ENCODE measurements at regions not wholly inside any gene's neighbourhood (a gene's known extent, or its start where the extent isn't known, plus 50 kb on each side); places are given as distances from the start of the nearest gene placed in this dataset.

DNA sequence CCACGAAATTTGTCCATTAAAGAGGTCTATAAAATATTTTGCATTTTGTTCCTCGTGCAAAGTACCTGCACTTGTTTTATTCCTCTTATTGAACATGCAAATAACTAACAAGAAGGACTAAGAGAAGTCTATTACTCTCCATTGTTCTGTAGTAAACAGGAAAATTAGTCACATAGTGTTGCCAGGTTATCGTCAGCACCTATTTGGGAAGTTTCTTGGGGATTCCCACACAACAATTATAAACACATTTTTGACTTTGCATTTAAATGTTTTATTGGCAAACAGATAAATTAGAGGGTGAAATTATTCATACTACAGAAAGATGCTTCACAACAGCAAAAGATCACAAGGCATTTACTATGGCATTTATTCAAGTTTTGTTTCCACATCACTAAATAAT, 174.5 kb downstream of the ZC3H11B start:
- no peaks in the 10 kb centered on the region for H3K36me3 ChIP-seq
- no peak overlapping the region for H3K4me3 ChIP-seq
- ATAC-seq (no peak), DNase-seq (no peak)
- H3K27ac ChIP-seq = no peak overlapping the region
- H3K27me3 ChIP-seq = no peaks in the 10 kb centered on the region
- H3K9me3 ChIP-seq = no peaks in the 10 kb centered on the region
- peaks cover 0 to 5% (median 1%) of the 10 kb centered on the region in 12 donors for H3K4me1 ChIP-seq
- WGBS, 4 donors = 82 to 90% (median 85%) methylated on average over 3 of the region's 3 CpGs
- TF ChIP-seq, protein P1, sequence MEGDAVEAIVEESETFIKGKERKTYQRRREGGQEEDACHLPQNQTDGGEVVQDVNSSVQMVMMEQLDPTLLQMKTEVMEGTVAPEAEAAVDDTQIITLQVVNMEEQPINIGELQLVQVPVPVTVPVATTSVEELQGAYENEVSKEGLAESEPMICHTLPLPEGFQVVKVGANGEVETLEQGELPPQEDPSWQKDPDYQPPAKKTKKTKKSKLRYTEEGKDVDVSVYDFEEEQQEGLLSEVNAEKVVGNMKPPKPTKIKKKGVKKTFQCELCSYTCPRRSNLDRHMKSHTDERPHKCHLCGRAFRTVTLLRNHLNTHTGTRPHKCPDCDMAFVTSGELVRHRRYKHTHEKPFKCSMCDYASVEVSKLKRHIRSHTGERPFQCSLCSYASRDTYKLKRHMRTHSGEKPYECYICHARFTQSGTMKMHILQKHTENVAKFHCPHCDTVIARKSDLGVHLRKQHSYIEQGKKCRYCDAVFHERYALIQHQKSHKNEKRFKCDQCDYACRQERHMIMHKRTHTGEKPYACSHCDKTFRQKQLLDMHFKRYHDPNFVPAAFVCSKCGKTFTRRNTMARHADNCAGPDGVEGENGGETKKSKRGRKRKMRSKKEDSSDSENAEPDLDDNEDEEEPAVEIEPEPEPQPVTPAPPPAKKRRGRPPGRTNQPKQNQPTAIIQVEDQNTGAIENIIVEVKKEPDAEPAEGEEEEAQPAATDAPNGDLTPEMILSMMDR (IDR thresholded peaks at IDR 0.05) = no peak
- TF ChIP-seq POLR2A (IDR thresholded peaks at IDR 0.05) = no peak
- intact Hi-C loops (cut with DNase I) = no loop called here

DNA sequence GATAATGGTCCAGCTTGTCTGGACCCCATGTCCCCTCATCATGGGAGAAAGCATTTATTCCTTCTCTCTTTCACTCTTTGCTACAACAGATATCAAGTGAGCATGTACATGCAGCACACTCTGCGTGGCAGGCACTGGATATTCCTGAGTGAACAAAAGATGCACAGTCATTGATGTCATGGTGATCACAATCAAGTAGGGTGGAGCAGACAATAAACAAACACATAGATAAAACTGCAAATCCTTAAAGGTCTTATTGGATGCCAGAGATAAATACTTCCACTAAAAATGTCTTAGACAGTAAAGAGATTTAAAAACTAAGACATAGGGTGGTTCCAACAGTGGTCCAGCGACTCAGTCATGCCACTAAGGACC, 178.0 kb downstream of the ZC3H11B start:
- no peak overlapping the region for H3K27ac ChIP-seq
- WGBS, 4 donors = 91 to 98% (median 94%) methylated on average over 2 of the region's 2 CpGs
- DNase-seq (no peak), ATAC-seq (no peak)
- TF ChIP-seq POLR2A (IDR thresholded peaks at IDR 0.05) = no peak
- TF ChIP-seq, protein P1 (IDR thresholded peaks at IDR 0.05) = no peak
- no peaks in the 10 kb centered on the region for H3K36me3 ChIP-seq
- H3K4me3 ChIP-seq = no peak overlapping the region
- H3K9me3 ChIP-seq = no peaks in the 10 kb centered on the region
- peaks cover 0 to 14% (median 5%) of the 10 kb centered on the region in 12 donors for H3K4me1 ChIP-seq
- intact Hi-C loops (cut with DNase I) = no loop called here
- H3K27me3 ChIP-seq = no peaks in the 10 kb centered on the region

DNA sequence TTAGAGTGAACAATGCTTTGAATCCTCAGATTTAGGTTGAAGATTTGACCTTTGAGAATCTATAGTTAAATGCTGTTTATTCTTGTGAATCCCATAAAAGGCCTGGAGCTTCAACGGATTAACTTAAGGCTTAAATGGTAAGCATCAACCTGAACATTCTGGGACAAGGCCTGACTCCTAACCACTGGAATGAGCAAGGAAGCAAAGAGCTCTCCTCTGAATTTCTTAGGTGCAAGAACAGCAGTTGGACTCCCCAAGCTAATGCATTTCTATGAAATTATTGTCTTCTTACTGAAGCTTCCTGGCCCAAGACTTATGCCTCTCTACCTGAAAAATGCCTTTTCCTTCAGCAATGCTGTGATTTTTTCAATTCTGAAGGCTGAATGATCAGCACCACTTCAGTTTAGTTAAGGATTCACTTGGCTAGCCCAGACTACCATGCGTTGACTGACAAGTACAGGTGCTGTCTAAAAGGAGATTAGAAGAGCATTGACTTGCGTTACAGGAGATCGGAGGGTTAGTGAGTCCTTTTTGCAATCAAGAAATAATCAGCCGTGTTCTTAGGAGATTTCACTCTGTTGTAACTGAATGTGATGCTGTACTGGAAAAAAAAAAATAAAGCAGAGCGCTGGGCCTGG, 178.5 kb downstream of the ZC3H11B start:
- no peak for DNase-seq
- H3K36me3 ChIP-seq = no peaks in the 10 kb centered on the region
- no peaks in the 10 kb centered on the region for H3K9me3 ChIP-seq
- 81 to 89% (median 85%) methylated on average over 6 of the region's 6 CpGs for WGBS, 4 donors
- H3K27me3 ChIP-seq = no peaks in the 10 kb centered on the region
- intact Hi-C loops (cut with DNase I) = no loop called here
- TF ChIP-seq, protein P1 (IDR thresholded peaks at IDR 0.05) = no peak
- no peak for TF ChIP-seq POLR2A (IDR thresholded peaks at IDR 0.05)
- H3K4me3 ChIP-seq = no peak overlapping the region
- H3K27ac ChIP-seq = no peak overlapping the region
- H3K4me1 ChIP-seq = peaks cover 0 to 14% (median 5%) of the 10 kb centered on the region in 12 donors
- no peak for ATAC-seq

DNA sequence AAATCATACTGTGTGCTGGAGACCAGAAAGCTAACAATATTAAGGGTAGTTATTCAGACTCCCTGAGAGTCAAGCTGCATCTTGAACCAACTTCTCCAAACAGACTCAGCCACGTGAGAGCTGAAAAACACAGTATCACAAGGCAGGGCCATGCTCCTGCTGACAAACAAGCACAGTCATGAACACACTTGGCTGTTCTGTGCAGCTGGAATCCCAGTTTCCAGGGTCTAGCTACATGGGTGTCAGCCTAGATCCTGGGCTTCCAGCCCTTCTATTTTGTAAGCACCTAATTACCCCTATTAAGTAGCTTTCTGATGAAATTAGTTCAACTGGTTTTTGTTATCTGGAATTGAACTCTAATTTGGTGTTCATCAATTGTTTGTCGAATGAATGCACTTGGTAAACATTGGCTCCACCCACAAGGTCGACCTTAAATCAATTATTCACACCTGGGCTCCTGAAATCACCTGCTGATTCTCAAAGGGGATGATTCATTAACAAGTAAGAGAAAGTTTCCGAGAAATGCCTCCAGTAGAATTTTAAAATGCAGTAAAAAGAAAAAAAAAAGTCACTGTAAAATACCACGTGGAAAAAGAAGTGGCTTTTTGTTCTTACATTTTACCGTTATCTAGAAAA, 179.3 kb downstream of the ZC3H11B start:
- 74 to 79% (median 76%) methylated on average over 6 of the region's 6 CpGs for WGBS, 4 donors
- H3K4me1 ChIP-seq = peaks cover 0 to 14% (median 5%) of the 10 kb centered on the region in 12 donors

More for the DNA sequence above, 179.3 kb downstream of the ZC3H11B start:
- TF ChIP-seq POLR2A (IDR thresholded peaks at IDR 0.05) = no peak
- TF ChIP-seq, protein P1 (IDR thresholded peaks at IDR 0.05) = no peak
- no peak overlapping the region for H3K4me3 ChIP-seq
- no peaks in the 10 kb centered on the region for H3K9me3 ChIP-seq
- H3K27ac ChIP-seq = peak overlapping the region in 1 of 12 donors; percentile 25
- ATAC-seq (peak in 3 of 4 donors; percentile 22 to 40 (median 29)), DNase-seq (no peak)
- intact Hi-C loops (cut with DNase I) = no loop called here
- no peaks in the 10 kb centered on the region for H3K27me3 ChIP-seq
- no peaks in the 10 kb centered on the region for H3K36me3 ChIP-seq

All from heart left ventricle (tissue), 16 donors.